PC-3 (cell line): ENCODE measurements at regions not wholly inside any gene's neighbourhood (a gene's known extent, or its start where the extent isn't known, plus 50 kb on each side); places are given as distances from the start of the nearest gene placed in this dataset.

Experiments
- ATAC-seq: fragments of 200-7000 bp; cut with Tn5 transposase; 2 replicates; pipeline ENCODE4 v1.9.1; 2020; ENCODE audit warnings: mild to moderate bottlenecking, moderate library complexity
- BruUV-seq: library from RNA; stranded (reverse); fragments of 400-500 nt; replicated peaks from 2 replicates; lab custom pipeline; 2021; lab: Mats Ljungman, UMichigan
- CTCF ChIA-PET: fragments of 300-600 bp; sonication (Branson Sonifier 250); formaldehyde crosslinking; loops from one replicate; lab custom pipeline; 2022; ENCODE audit warnings: antibody characterized with exemption; lab: Charles Lee
- POLR2A ChIA-PET: fragments of 300-600 bp; sonication (Branson Sonifier 250); formaldehyde crosslinking; loops from one replicate; lab custom pipeline; 2022; ENCODE audit warnings: antibody characterized with exemption; ENCODE audit not compliant: unreplicated experiment; lab: Charles Lee
- DNase-seq: peaks from one replicate; pipeline ENCODE4 v3.0.0-alpha.2; 2015
- H2AFZ ChIP-seq: fragments of 300-600 bp; sonication (generic); 2 replicates; pipeline ENCODE4 v1.6.0; 2016; ENCODE audit warnings: antibody characterized with exemption, low read length
- H3F3A ChIP-seq: fragments of 300-600 bp; sonication (generic); one replicate; pipeline ENCODE4 v1.6.0; 2017; ENCODE audit warnings: antibody characterized with exemption, low read length, control low read depth, mild to moderate bottlenecking; ENCODE audit not compliant: unreplicated experiment
- H3K27ac ChIP-seq: fragments of 300-600 bp; sonication (generic); 2 replicates; pipeline ENCODE4 v1.5.1; 2016; ENCODE audit warnings: mild to moderate bottlenecking, low read length
- H3K27me3 ChIP-seq: fragments of 300-600 bp; sonication (generic); 2 replicates; pipeline ENCODE4 v1.6.1; 2016; ENCODE audit warnings: low read length, mixed read lengths
- H3K36me3 ChIP-seq: fragments of 300-600 bp; sonication (generic); 2 replicates; pipeline ENCODE4 v1.6.1; 2016; ENCODE audit warnings: low read depth, mixed run types, low read length, mixed read lengths
- H3K4me1 ChIP-seq: fragments of 300-600 bp; sonication (generic); 2 replicates; pipeline ENCODE4 v1.5.1; 2016; ENCODE audit warnings: low read length; ENCODE audit not compliant: insufficient read depth
- H3K4me2 ChIP-seq: fragments of 300-600 bp; sonication (generic); 2 replicates; pipeline ENCODE4 v1.6.0; 2016; ENCODE audit warnings: low read length
- H3K4me3 ChIP-seq: fragments of 300-600 bp; sonication (generic); 2 replicates; pipeline ENCODE4 v1.5.1; 2016; ENCODE audit warnings: mild to moderate bottlenecking, low read length, mixed read lengths
- H3K79me2 ChIP-seq: fragments of 300-600 bp; sonication (generic); 2 replicates; pipeline ENCODE4 v1.6.1; 2017; ENCODE audit warnings: low read length, mixed read lengths
- H3K9ac ChIP-seq: fragments of 300-600 bp; sonication (generic); 2 replicates; pipeline ENCODE4 v1.6.0; 2016; ENCODE audit warnings: mild to moderate bottlenecking, low read length
- H3K9me2 ChIP-seq: fragments of 300-600 bp; sonication (generic); replicated peaks from 2 replicates; pipeline ENCODE4 v1.6.1; 2016; ENCODE audit warnings: mixed run types, low read length, mixed read lengths
- H3K9me3 ChIP-seq: fragments of 300-600 bp; sonication (generic); 2 replicates; pipeline ENCODE4 v1.6.1; 2016; ENCODE audit warnings: low read length, mixed read lengths
- H4K20me1 ChIP-seq: fragments of 300-600 bp; sonication (generic); 2 replicates; pipeline ENCODE4 v1.6.1; 2016; ENCODE audit warnings: low read length, mixed read lengths
- EZH2 ChIP-seq: fragments of 300-600 bp; sonication (generic); IDR thresholded peaks from one replicate; pipeline ENCODE4 v1.6.1; 2017; ENCODE audit warnings: antibody characterized with exemption, mild to moderate bottlenecking, low read length; ENCODE audit not compliant: unreplicated experiment
- EZH2phosphoT487 ChIP-seq: fragments of 300-600 bp; sonication (generic); IDR thresholded peaks from 2 replicates; pipeline ENCODE4 v1.6.1; 2018; ENCODE audit warnings: mild to moderate bottlenecking, antibody characterized with exemption, low read length, borderline replicate concordance
- intact Hi-C: fragments of 100-400 bp; cut with micrococcal nuclease; formaldehyde crosslinking; loops from 2 replicates; pipeline ENCODE4 v1.9.0; 2023
- TF ChIP-seq, protein P1 (sequence below): fragments of 300-600 bp; sonication (generic); conservative IDR thresholded peaks from 2 replicates; pipeline ENCODE4 v1.5.1; 2017; ENCODE audit warnings: antibody characterized with exemption, low read depth, mild to moderate bottlenecking, low read length

DNA sequence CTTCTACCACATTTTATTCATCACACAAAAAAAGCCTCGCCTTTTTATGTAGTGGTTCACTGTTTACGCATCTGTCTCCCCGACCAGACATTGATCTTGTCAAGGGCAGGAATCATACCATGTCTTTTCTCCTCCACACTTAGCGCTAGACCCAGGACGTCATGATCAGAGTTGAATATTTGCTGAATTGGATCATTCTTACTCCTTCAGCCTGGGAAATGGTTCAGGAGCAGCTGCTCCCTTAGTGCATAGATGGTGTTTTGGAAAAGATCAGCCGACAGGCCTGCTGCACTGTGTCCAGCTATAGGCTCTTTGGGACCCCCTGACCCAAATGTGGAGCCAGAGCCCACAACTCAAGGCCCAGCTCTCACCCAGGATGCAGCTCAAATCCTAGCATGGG is 249.1 kb upstream of the TMEM72 start:
- no peak for ATAC-seq
- H3K4me2 ChIP-seq, result no peak overlapping the region

DNA sequence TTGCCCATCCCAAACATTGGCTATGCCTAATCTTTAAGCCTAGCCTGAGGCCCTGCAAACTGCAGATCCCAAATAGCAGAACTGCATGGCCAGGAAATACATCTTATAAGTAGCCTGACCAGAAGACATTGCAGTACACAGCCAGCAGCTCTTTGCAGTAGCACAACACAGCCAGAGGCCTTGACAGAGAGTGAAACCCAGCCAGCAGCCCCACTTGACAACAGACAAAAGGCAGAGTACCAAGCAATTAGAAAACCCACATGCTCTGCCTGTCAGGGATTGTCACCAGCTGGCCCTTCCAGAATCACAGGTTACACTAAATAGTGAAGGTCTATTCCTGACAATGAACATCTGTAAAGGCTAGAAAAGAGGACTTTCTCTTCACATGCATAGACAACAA is 242.8 kb upstream of the TMEM72 start:
- Histone ChIP-seq H3K27ac (no peak overlapping the region), H3K79me2 (no peaks in the 10 kb centered on the region), H4K20me1 (no peaks in the 10 kb centered on the region), H3K4me1 (no peaks in the 10 kb centered on the region), H3K9ac (no peak overlapping the region), H2AFZ (no peak overlapping the region), H3K4me2 (no peak overlapping the region), H3K36me3 (no peaks in the 10 kb centered on the region), H3F3A (no peaks in the 10 kb centered on the region), H3K9me2 (no peaks in the 10 kb centered on the region), H3K27me3 (no peaks in the 10 kb centered on the region), H3K9me3 (peaks cover 4% of the 10 kb centered on the region; the same call in 1 of the 2 replicates), H3K4me3 (no peak overlapping the region)
- DNase-seq (no peak), ATAC-seq (no peak)
- ChIA-PET CTCF (no interaction called here), POLR2A (no interaction called here)
- BruUV-seq, result no TSS peak
- no peak for TF ChIP-seq EZH2
- TF ChIP-seq EZH2phosphoT487, result no peak
- TF ChIP-seq, protein P1, sequence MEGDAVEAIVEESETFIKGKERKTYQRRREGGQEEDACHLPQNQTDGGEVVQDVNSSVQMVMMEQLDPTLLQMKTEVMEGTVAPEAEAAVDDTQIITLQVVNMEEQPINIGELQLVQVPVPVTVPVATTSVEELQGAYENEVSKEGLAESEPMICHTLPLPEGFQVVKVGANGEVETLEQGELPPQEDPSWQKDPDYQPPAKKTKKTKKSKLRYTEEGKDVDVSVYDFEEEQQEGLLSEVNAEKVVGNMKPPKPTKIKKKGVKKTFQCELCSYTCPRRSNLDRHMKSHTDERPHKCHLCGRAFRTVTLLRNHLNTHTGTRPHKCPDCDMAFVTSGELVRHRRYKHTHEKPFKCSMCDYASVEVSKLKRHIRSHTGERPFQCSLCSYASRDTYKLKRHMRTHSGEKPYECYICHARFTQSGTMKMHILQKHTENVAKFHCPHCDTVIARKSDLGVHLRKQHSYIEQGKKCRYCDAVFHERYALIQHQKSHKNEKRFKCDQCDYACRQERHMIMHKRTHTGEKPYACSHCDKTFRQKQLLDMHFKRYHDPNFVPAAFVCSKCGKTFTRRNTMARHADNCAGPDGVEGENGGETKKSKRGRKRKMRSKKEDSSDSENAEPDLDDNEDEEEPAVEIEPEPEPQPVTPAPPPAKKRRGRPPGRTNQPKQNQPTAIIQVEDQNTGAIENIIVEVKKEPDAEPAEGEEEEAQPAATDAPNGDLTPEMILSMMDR, result no peak
- intact Hi-C loops, result no loop called here

More for the DNA sequence above, 249.1 kb upstream of the TMEM72 start:
- Histone ChIP-seq H4K20me1 (no peaks in the 10 kb centered on the region), H2AFZ (no peak overlapping the region), H3K27ac (no peak overlapping the region), H3K79me2 (no peaks in the 10 kb centered on the region), H3K27me3 (no peaks in the 10 kb centered on the region), H3K4me1 (peaks cover 9% of the 10 kb centered on the region; the same call in 1 of the 2 replicates), H3K9ac (no peak overlapping the region), H3K36me3 (no peaks in the 10 kb centered on the region), H3K4me3 (no peak overlapping the region), H3F3A (no peaks in the 10 kb centered on the region), H3K9me3 (peaks cover 4% of the 10 kb centered on the region; the same call in 1 of the 2 replicates), H3K9me2 (no peaks in the 10 kb centered on the region)
- TF ChIP-seq EZH2phosphoT487 (no peak), EZH2 (no peak)
- TF ChIP-seq, protein P1, result no peak
- POLR2A ChIA-PET, result no interaction called here
- no TSS peak for BruUV-seq
- intact Hi-C loops, result no loop called here
- CTCF ChIA-PET, result no interaction called here
- no peak for DNase-seq

DNA sequence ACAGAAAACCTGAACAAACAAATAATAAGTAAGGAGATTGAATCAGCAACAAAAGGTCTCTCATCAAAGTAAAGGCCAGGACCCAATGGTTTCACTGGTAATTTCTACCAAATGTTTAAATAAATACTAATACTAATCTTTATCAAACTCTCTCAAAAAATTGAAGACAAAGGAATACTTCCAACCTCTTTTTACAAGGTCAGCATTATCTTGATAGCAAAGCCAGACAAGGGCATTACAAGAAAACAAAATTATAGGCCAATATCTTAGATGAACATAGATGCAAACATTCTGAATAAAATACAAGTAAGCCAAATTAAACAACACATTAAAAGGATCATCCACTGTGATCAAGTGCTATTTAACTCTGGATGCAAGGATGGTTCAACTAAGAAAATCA is 239.8 kb upstream of the TMEM72 start:
- H3K4me2 ChIP-seq, result no peak overlapping the region
- no peaks in the 10 kb centered on the region for H3K9me3 ChIP-seq
- no peaks in the 10 kb centered on the region for H3K9me2 ChIP-seq
- CTCF ChIA-PET, result no interaction called here
- H3K27me3 ChIP-seq, result no peaks in the 10 kb centered on the region
- no peak overlapping the region for H2AFZ ChIP-seq
- no peaks in the 10 kb centered on the region for H3K36me3 ChIP-seq
- H3K79me2 ChIP-seq, result no peaks in the 10 kb centered on the region
- no peak for DNase-seq
- H3F3A ChIP-seq, result no peaks in the 10 kb centered on the region
- no TSS peak for BruUV-seq
- H3K4me3 ChIP-seq, result no peak overlapping the region
- no peak for ATAC-seq
- intact Hi-C loops, result no loop called here
- no peak overlapping the region for H3K9ac ChIP-seq
- TF ChIP-seq EZH2phosphoT487 (no peak), EZH2 (no peak)
- TF ChIP-seq, protein P1, result no peak
- no peaks in the 10 kb centered on the region for H4K20me1 ChIP-seq
- H3K4me1 ChIP-seq, result no peaks in the 10 kb centered on the region
- H3K27ac ChIP-seq, result no peak overlapping the region
- POLR2A ChIA-PET, result no interaction called here
